Astrocyte of the cerebellum (primary cell): ENCODE measurements at regions not wholly inside any gene's neighbourhood (a gene's known extent, or its start where the extent isn't known, plus 50 kb on each side); places are given as distances from the start of the nearest gene placed in this dataset.
"Not testable (repeated sequence)": the region's sequence is repeated elsewhere in the genome, so short reads cannot be mapped to it uniquely, and the experiment has no call there.

Source experiments
- DNase-seq: peaks from one replicate; pipeline ENCODE4 v3.0.0-alpha.2; 2011; ENCODE audit warnings: low read depth
- H3K4me3 ChIP-seq: 2 replicates; pipeline ENCODE4 v1.5.1; 2011; ENCODE audit warnings: mild to moderate bottlenecking, low read depth, low read length, moderate library complexity
- in situ Hi-C: cut with HindIII; loops from 2 replicates; pipeline ENCODE4 v1.10.0; 2017; ENCODE audit warnings: low sequenced_read_pairs
- TF ChIP-seq, protein P1 (sequence below): IDR thresholded peaks from 2 replicates; pipeline ENCODE4 v1.5.1; 2012; ENCODE audit warnings: low read length, low read depth, moderate library complexity, mild to moderate bottlenecking; ENCODE audit errors: missing control alignments

DNA sequence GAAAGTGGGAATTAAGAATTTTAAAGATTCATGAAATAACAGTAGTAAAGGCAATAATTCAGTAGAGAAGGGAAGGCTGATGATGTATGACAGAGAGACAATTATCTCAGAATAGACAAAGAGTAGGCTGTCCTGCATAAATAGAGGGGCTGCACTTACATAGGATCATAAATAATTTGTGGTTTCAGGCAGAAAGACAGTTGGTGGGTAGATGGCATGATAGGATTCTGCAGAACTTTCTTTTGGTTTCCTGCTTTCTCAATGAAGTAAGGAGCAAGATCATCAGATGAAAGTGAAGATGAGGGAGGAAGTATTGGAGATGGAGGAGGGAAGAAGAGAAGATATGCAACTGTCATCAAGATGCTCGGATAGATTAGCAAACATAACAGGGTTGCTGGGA lies 604.9 kb upstream of the ZFP42 start:
- no peak overlapping the region for H3K4me3 ChIP-seq
- TF ChIP-seq, protein P1, sequence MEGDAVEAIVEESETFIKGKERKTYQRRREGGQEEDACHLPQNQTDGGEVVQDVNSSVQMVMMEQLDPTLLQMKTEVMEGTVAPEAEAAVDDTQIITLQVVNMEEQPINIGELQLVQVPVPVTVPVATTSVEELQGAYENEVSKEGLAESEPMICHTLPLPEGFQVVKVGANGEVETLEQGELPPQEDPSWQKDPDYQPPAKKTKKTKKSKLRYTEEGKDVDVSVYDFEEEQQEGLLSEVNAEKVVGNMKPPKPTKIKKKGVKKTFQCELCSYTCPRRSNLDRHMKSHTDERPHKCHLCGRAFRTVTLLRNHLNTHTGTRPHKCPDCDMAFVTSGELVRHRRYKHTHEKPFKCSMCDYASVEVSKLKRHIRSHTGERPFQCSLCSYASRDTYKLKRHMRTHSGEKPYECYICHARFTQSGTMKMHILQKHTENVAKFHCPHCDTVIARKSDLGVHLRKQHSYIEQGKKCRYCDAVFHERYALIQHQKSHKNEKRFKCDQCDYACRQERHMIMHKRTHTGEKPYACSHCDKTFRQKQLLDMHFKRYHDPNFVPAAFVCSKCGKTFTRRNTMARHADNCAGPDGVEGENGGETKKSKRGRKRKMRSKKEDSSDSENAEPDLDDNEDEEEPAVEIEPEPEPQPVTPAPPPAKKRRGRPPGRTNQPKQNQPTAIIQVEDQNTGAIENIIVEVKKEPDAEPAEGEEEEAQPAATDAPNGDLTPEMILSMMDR, result no peak
- no peak for DNase-seq
- in situ Hi-C loops, result no loop called here

DNA sequence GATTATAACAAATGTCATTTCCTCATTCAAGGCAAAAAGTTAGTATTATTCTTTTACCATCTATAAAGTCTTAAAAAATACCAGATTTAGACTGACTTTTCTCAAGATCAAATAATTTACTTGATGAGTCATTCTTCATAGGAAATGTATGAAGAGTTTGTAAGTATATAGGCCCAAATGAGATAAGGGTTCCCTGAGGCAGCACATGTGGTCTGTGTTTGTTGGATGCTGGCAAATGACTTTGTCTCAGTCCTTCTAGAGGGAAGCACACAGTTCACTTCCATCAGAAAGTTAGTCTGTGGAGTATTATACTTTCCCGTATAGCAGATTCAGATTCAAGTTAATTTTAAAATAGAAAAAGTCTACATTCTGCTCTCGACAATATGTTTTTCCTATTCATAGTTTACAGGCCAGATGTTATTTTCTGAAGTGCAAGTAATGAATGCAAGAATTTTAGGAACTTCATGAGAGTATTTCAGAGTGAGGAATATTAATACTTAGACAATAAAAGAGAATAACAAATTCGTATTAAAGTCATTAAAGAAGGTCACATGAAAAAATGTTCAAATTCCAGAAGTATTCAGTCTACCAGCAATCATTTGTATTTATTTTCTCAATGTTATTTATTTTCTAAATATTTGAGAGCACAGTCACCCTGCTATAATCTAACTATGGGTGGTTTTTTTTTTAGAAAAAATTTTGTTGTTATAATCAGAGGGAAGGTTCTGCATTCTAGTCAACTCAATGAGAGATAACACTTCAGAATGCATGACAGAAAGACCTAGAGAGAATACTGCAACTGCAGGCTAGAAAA lies 601.8 kb upstream of the ZFP42 start:
- no peak for DNase-seq
- in situ Hi-C loops, result no loop called here
- TF ChIP-seq, protein P1, result no peak
- no peak overlapping the region for H3K4me3 ChIP-seq

DNA sequence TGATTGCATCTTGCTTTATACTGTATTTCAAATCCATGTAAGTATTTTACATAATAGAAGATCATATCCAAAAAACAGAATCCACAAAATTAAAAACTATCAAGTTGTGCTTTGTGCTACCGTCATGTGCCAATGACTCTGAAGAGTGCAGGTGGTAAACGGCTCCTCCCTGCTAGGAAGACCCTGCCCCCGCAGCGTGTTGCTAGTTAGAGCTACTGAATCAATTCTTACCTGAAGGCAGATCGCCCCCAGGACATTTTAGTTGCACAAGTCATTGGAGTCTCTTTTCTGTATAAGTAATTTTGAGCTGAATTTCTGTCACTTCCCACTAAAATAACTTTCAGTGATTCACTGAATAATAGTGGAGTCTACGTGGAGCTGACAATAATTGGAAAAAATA lies 599.5 kb upstream of the ZFP42 start:
- TF ChIP-seq, protein P1, result no peak
- in situ Hi-C loops, result no loop called here
- DNase-seq, result no peak
- no peak overlapping the region for H3K4me3 ChIP-seq

DNA sequence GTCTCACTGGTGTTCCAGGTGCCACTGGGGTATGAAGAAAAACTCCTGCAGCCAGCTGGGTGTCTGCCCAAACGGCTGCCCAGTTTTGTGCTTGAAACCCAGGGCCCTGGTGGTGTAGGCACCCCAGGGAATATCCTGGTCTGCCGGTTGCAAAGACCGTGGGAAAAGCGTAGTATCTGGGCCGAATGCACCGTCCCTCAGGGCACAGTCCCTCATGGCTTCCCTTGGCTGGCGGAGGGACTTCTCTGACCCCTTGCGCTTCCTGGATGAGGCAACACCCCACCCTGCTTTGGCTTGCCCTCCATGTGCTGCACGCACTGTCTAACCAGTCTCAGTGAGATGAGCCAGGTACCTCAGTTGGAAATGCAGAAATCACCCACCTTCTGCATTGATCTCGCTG lies 587.1 kb upstream of the ZFP42 start:
- DNase-seq, in situ Hi-C loops, H3K4me3 ChIP-seq: not testable (repeated sequence)

DNA sequence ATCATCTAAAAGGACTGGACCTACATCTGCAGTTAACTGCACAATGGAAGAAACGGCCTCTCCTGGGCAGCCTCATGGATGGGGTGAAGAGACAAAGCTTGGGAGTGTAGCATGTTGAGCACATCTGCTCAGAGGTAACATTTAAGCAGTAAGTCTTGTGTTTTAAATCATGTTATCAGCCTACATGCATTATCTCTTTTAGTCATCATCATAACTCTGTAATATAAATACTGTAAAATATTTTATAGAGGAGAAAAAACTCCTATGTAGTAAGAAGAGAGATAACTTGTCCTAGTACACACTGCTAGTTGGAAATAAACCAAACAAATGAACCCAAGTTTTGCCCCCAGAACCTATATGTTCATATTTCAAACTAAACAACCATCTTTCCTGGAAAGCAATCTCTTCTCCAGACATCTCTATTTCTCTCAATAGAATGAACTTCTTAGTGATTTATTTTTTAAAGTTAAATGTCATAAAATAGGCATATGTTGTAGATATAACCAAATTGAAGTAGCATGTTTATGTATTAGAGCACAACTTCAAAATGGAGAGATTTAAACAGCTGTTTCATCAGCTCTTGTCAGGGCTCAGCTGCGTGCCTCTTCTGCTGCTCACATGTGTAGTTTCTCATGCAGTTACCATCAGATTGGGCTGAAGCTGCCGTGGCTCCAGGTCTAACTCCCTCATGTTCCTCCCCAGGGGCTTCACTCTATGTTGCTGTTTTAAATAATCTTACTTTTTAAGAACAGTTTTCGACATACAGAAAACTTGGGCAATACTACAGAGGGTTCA lies 581.8 kb upstream of the ZFP42 start:
- DNase-seq, result no peak
- no peak overlapping the region for H3K4me3 ChIP-seq
- TF ChIP-seq, protein P1, result no peak
- in situ Hi-C loops, result no loop called here

DNA sequence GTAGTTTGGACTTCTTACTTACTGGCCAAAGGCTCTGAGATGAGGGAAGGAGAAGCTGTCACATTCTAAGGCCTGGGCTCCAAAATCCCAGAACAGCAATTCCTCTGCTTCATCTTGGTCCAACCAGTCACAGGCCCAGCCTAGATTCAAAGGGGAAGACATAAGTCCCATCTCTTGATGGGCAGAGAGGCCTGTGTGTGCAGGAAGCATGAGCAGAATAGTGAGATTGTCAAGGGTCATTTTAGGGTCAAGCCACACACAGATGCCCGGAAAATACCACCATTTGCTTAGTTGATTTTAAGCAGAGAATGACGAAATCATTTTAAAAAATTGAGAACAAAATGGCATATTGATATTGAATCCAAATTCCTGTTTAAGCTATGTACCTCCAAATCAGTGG lies 580.9 kb upstream of the ZFP42 start:
- no peak for DNase-seq
- no peak overlapping the region for H3K4me3 ChIP-seq
- in situ Hi-C loops, result no loop called here
- TF ChIP-seq, protein P1, result no peak

DNA sequence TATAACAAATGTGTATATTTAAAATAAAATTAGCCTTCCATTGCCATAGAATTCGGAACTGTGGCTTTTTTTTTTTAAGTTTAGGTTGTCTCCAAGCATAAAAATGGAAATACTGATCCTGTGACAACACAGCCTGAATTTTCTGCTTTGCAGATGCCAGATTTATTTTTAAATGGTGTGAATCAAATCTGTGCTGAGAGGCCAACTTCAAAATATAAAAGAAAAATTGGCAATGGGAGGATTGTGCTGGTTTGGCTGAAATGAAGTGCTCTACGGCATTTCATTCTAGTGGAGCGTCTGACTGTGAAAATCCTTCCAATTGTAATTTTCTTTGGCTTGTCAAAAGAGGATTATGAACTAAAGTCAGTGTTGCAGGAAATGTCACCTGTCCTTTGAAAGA lies 580.3 kb upstream of the ZFP42 start:
- H3K4me3 ChIP-seq, result no peak overlapping the region
- TF ChIP-seq, protein P1, result no peak
- no peak for DNase-seq
- in situ Hi-C loops, result no loop called here
